CD4-positive, alpha-beta T cell (primary cell): ENCODE measurements at regions not wholly inside any gene's neighbourhood (a gene's known extent, or its start where the extent isn't known, plus 50 kb on each side); places are given as distances from the start of the nearest gene placed in this dataset.

Source experiments
- ATAC-seq: fragments of 200-7000 bp; cut with Tn5 transposase; one replicate; pipeline ENCODE4 v1.10.0; 2022; ENCODE audit warnings: mild to moderate bottlenecking; ENCODE audit not compliant: poor library complexity
- CTCF ChIA-PET: fragments of 350-600 bp; sonication (Branson Sonifier 250); formaldehyde crosslinking; loops from one replicate; lab custom pipeline; 2021; ENCODE audit warnings: antibody characterized with exemption, inconsistent platforms; lab: Charles Lee
- POLR2A ChIA-PET: fragments of 350-600 bp; sonication (Branson Sonifier 250); formaldehyde crosslinking; loops from one replicate; lab custom pipeline; 2021; ENCODE audit warnings: antibody characterized with exemption, inconsistent platforms; lab: Charles Lee
- DNase-seq, 14 experiments: peaks; one replicate each; pipeline ENCODE4 v3.0.0-alpha.2; 2013 to 2020; ENCODE audit warnings: mixed read lengths in 2 of 14
- H3K27ac ChIP-seq, 2 donors: one replicate each; pipeline versions ENCODE4 v1.5.1 to v1.7.0; 2013; ENCODE audit warnings: low read length in 2 of 2, low read depth in 1 of 2, mild to moderate bottlenecking in 1 of 2
- H3K27me3 ChIP-seq, 2 experiments: 1 replicate in 1 of 2; 2 replicates in 1 of 2; pipeline versions ENCODE4 v1.6.1 to v1.7.0; 2013; ENCODE audit warnings: low read length in 2 of 2, control low read depth in 1 of 2, mild to moderate bottlenecking in 1 of 2, moderate library complexity in 1 of 2; ENCODE audit not compliant: insufficient read depth in 2 of 2, control insufficient read depth in 1 of 2
- H3K36me3 ChIP-seq: one replicate; pipeline ENCODE4 v1.6.1; 2013; ENCODE audit warnings: low read length, control low read depth; ENCODE audit not compliant: insufficient read depth
- H3K4me1 ChIP-seq: one replicate; pipeline ENCODE4 v1.6.1; 2013; ENCODE audit warnings: low read length, control low read depth; ENCODE audit not compliant: insufficient read depth
- H3K4me3 ChIP-seq: one replicate; pipeline ENCODE4 v1.5.1; 2013; ENCODE audit warnings: mild to moderate bottlenecking, low read length, moderate library complexity
- H3K9me3 ChIP-seq, 2 experiments: 1 replicate in 1 of 2; 2 replicates in 1 of 2; pipeline versions ENCODE4 v1.6.1 to v1.7.0; 2013; ENCODE audit warnings: low read length in 2 of 2, mild to moderate bottlenecking in 2 of 2, control low read depth in 1 of 2, moderate library complexity in 1 of 2; ENCODE audit not compliant: control insufficient read depth in 1 of 2, insufficient read depth in 1 of 2
- H3K27ac Mint-ChIP-seq: one replicate; pipeline ENCODE4 v1.8.0; 2020; ENCODE audit warnings: mixed read lengths
- H3K27me3 Mint-ChIP-seq: one replicate; pipeline ENCODE4 v1.8.0; 2021; ENCODE audit warnings: mixed read lengths
- H3K36me3 Mint-ChIP-seq: one replicate; pipeline ENCODE4 v1.8.0; 2021; ENCODE audit warnings: low read depth, mixed read lengths
- H3K4me1 Mint-ChIP-seq: one replicate; pipeline ENCODE4 v1.8.0; 2021; ENCODE audit warnings: low read depth, mixed read lengths
- H3K4me3 Mint-ChIP-seq: one replicate; pipeline ENCODE4 v1.8.0; 2020; ENCODE audit warnings: mild to moderate bottlenecking, mixed read lengths
- H3K9me3 Mint-ChIP-seq: one replicate; pipeline ENCODE4 v1.8.0; 2020; ENCODE audit warnings: mixed read lengths
- CTCF ChIP-seq: fragments of 200-600 bp; IDR thresholded peaks from one replicate; pipeline ENCODE4 v1.8.0; 2022; ENCODE audit warnings: antibody characterized with exemption, mild to moderate bottlenecking
- intact Hi-C, 2 experiments: fragments of 100-400 bp; cut with DNase I in 1 of 2; cut with micrococcal nuclease in 1 of 2; formaldehyde crosslinking; loops; one replicate each; pipeline versions ENCODE4 v1.15.1 to v1.9.0; 2023 to 2025; cut with DNase I, micrococcal nuclease

- POLR2A ChIA-PET, result no interaction called here
Observed at GRCh38 chr3:124518350-124518749, 211.9 kb upstream of the UMPS start.

GRCh38 chr3:124519591-124520194 lies 210.6 kb upstream of the UMPS start:
- Mint-ChIP-seq H3K9me3 (no peaks in the 10 kb centered on the region), H3K36me3 (no peaks in the 10 kb centered on the region), H3K27me3 (peaks cover 22% of the 10 kb centered on the region), H3K27ac (no peak overlapping the region), H3K4me3 (no peak overlapping the region), H3K4me1 (no peaks in the 10 kb centered on the region)
- Histone ChIP-seq H3K9me3 (no peaks in the 10 kb centered on the region), H3K4me3 (no peak overlapping the region), H3K27ac (no peak overlapping the region), H3K36me3 (no peaks in the 10 kb centered on the region), H3K27me3 (peaks cover 4 to 16% of the 10 kb centered on the region in 2 experiments), H3K4me1 (no peaks in the 10 kb centered on the region)
- no peak for DNase-seq
- POLR2A ChIA-PET, result no interaction called here
- no peak for ATAC-seq
- intact Hi-C loops, result no loop called here
- TF ChIP-seq CTCF, result no peak
- CTCF ChIA-PET, result no interaction called here

More at GRCh38 chr3:124518350-124518749, 211.9 kb upstream of the UMPS start:
- Histone ChIP-seq H3K27ac (no peak overlapping the region), H3K27me3 (peaks cover 4 to 16% of the 10 kb centered on the region in 2 experiments), H3K4me3 (no peak overlapping the region), H3K36me3 (no peaks in the 10 kb centered on the region), H3K4me1 (no peaks in the 10 kb centered on the region), H3K9me3 (no peaks in the 10 kb centered on the region)
- no peak for ATAC-seq
- Mint-ChIP-seq H3K36me3 (no peaks in the 10 kb centered on the region), H3K27me3 (peaks cover 28% of the 10 kb centered on the region), H3K4me3 (no peak overlapping the region), H3K9me3 (no peaks in the 10 kb centered on the region), H3K4me1 (no peaks in the 10 kb centered on the region), H3K27ac (no peak overlapping the region)
- intact Hi-C loops, result no loop called here
- CTCF ChIA-PET, result no interaction called here
- DNase-seq, result no peak
- TF ChIP-seq CTCF, result no peak

- Mint-ChIP-seq H3K9me3 (no peaks in the 10 kb centered on the region), H3K27me3 (peaks cover 22% of the 10 kb centered on the region), H3K36me3 (no peaks in the 10 kb centered on the region), H3K4me1 (no peaks in the 10 kb centered on the region), H3K27ac (no peak overlapping the region), H3K4me3 (no peak overlapping the region)
- H3K4me1 ChIP-seq, result no peaks in the 10 kb centered on the region
- ChIA-PET CTCF (no interaction called here), POLR2A (no interaction called here)
- ATAC-seq (no peak), DNase-seq (no peak)
- intact Hi-C loops, result no loop called here
- TF ChIP-seq CTCF, result no peak
- no peaks in the 10 kb centered on the region for H3K9me3 ChIP-seq
- H3K36me3 ChIP-seq, result no peaks in the 10 kb centered on the region
- no peak overlapping the region for H3K27ac ChIP-seq
- peaks cover 4 to 16% of the 10 kb centered on the region in 2 experiments for H3K27me3 ChIP-seq
- H3K4me3 ChIP-seq, result no peak overlapping the region
Observed at GRCh38 chr3:124520970-124521369, 209.3 kb upstream of the UMPS start.
